ENCODE measurements at regions not wholly inside any gene's neighbourhood (a gene's known extent, or its start where the extent isn't known, plus 50 kb on each side); places are given as distances from the start of the nearest gene placed in this dataset.

GRCh38 chr1:221294242-221294641, 415.0 kb downstream of the HLX start:
- TF ChIP-seq CTCF (conservative IDR thresholded peaks at IDR 0.05; ENCODE audit: low read length) (no peak), EZH2phosphoT487 (IDR thresholded peaks at IDR 0.05; ENCODE audit: borderline replicate concordance, low read depth, low read length) (no peak)
